NT2/D1 (cell line): ENCODE measurements at regions not wholly inside any gene's neighbourhood (a gene's known extent, or its start where the extent isn't known, plus 50 kb on each side); places are given as distances from the start of the nearest gene placed in this dataset.

Experiments
- SUZ12 ChIP-seq: IDR thresholded peaks from 2 replicates; pipeline ENCODE4 v1.6.1; 2011; ENCODE audit not compliant: insufficient read length, insufficient read depth; ENCODE audit errors: extremely low read depth
- YY1 ChIP-seq: IDR thresholded peaks from 2 replicates; pipeline ENCODE4 v1.6.1; 2011; ENCODE audit not compliant: insufficient read length, insufficient read depth
- ZNF274 ChIP-seq: IDR thresholded peaks from 2 replicates; pipeline ENCODE4 v1.6.1; 2011; ENCODE audit warnings: mild to moderate bottlenecking, low read depth, low read length

GRCh38 chr2:193276560-193276959, 1081.8 kb upstream of the TMEFF2 start:
- TF ChIP-seq YY1 (no peak), ZNF274 (no peak), SUZ12 (no peak)
